Esophagus (tissue), 2 donors: ENCODE measurements at regions not wholly inside any gene's neighbourhood (a gene's known extent, or its start where the extent isn't known, plus 50 kb on each side); places are given as distances from the start of the nearest gene placed in this dataset.

Experiments
- H3K27ac ChIP-seq, 2 donors: one replicate each; pipeline ENCODE4 v1.5.1; 2013; ENCODE audit warnings: low read depth in 2 of 2, mild to moderate bottlenecking in 2 of 2, inconsistent platforms in 1 of 2, low read length in 1 of 2, moderate library complexity in 1 of 2
- H3K27me3 ChIP-seq, 2 donors: one replicate each; pipeline ENCODE4 v1.6.1; 2013; ENCODE audit warnings: low read length in 2 of 2, control low read depth in 1 of 2, mild to moderate bottlenecking in 1 of 2; ENCODE audit not compliant: insufficient read depth in 2 of 2, control insufficient read depth in 1 of 2
- H3K36me3 ChIP-seq, 2 donors: one replicate each; pipeline ENCODE4 v1.6.1; 2013; ENCODE audit warnings: low read length in 1 of 2; ENCODE audit not compliant: control insufficient read depth in 2 of 2, insufficient read depth in 2 of 2
- H3K4me1 ChIP-seq, 2 donors: one replicate each; pipeline ENCODE4 v1.6.1; 2013; ENCODE audit warnings: low read length in 1 of 2; ENCODE audit not compliant: control insufficient read depth in 2 of 2, insufficient read depth in 2 of 2
- H3K4me3 ChIP-seq, 2 donors: one replicate each; pipeline ENCODE4 v1.5.1; 2013; ENCODE audit warnings: low read length in 2 of 2, mild to moderate bottlenecking in 2 of 2, low read depth in 1 of 2, moderate library complexity in 1 of 2
- H3K9me3 ChIP-seq, 2 donors: one replicate each; pipeline ENCODE4 v1.6.1; 2013; ENCODE audit warnings: mild to moderate bottlenecking in 2 of 2, low read depth in 1 of 2, low read length in 1 of 2, moderate library complexity in 1 of 2; ENCODE audit not compliant: control insufficient read depth in 2 of 2, insufficient read depth in 1 of 2
- WGBS, 2 donors: extraction: QIAGEN DNeasy Blood & Tissue Kit; methylation state at CpG; one replicate each; pipeline ENCODE4 v1.1.7; 2013; 5-methylcytosine and 5-hydroxymethylcytosine counted together
- donor health status: healthy with polysubstance abuse.
- donor health status: Bipolar disorder and iron deficiency.

- Histone ChIP-seq H3K9me3 (no peaks in the 10 kb centered on the region), H3K4me3 (no peak overlapping the region), H3K27me3 (no peaks in the 10 kb centered on the region), H3K4me1 (no peaks in the 10 kb centered on the region), H3K36me3 (no peaks in the 10 kb centered on the region), H3K27ac (no peak overlapping the region)
- WGBS, 2 donors, result 75 to 80% methylated on average over 4 of the region's 4 CpGs
Measured at GRCh38 chr6:137434640-137435039, 59.6 kb downstream of the OLIG3 start.

GRCh38 chr6:137432054-137432611, 62.1 kb downstream of the OLIG3 start:
- Histone ChIP-seq H3K4me3 (no peak overlapping the region), H3K36me3 (no peaks in the 10 kb centered on the region), H3K4me1 (no peaks in the 10 kb centered on the region), H3K27ac (no peak overlapping the region), H3K27me3 (no peaks in the 10 kb centered on the region), H3K9me3 (no peaks in the 10 kb centered on the region)
- WGBS, 2 donors, result 80 to 82% methylated on average over 4 of the region's 4 CpGs

GRCh38 chr6:137430954-137431353, 63.2 kb downstream of the OLIG3 start:
- WGBS, 2 donors, result 89 to 93% methylated on average over 4 of the region's 4 CpGs
- Histone ChIP-seq H3K27me3 (no peaks in the 10 kb centered on the region), H3K4me3 (no peak overlapping the region), H3K9me3 (no peaks in the 10 kb centered on the region), H3K27ac (no peak overlapping the region), H3K4me1 (no peaks in the 10 kb centered on the region), H3K36me3 (no peaks in the 10 kb centered on the region)

GRCh38 chr6:137427656-137428290, 66.4 kb downstream of the OLIG3 start:
- no peaks in the 10 kb centered on the region for H3K27me3 ChIP-seq
- H3K9me3 ChIP-seq, result no peaks in the 10 kb centered on the region
- H3K27ac ChIP-seq, result no peak overlapping the region
- no peaks in the 10 kb centered on the region for H3K4me1 ChIP-seq
- WGBS, 2 donors, result 84 to 85% methylated on average over 7 of the region's 7 CpGs
- no peak overlapping the region for H3K4me3 ChIP-seq
- no peaks in the 10 kb centered on the region for H3K36me3 ChIP-seq

GRCh38 chr6:137426007-137426689, 68.0 kb downstream of the OLIG3 start:
- H3K27me3 ChIP-seq, result no peaks in the 10 kb centered on the region
- H3K9me3 ChIP-seq, result no peaks in the 10 kb centered on the region
- no peaks in the 10 kb centered on the region for H3K36me3 ChIP-seq
- H3K27ac ChIP-seq, result no peak overlapping the region
- H3K4me3 ChIP-seq, result no peak overlapping the region
- WGBS, 2 donors, result 75% methylated on average over 2 of the region's 2 CpGs
- no peaks in the 10 kb centered on the region for H3K4me1 ChIP-seq

- no peaks in the 10 kb centered on the region for H3K27me3 ChIP-seq
- no peaks in the 10 kb centered on the region for H3K9me3 ChIP-seq
- H3K36me3 ChIP-seq, result no peaks in the 10 kb centered on the region
- no peak overlapping the region for H3K27ac ChIP-seq
- WGBS, 2 donors, result 56 to 64% methylated on average over 3 of the region's 3 CpGs
- no peak overlapping the region for H3K4me3 ChIP-seq
- H3K4me1 ChIP-seq, result no peaks in the 10 kb centered on the region
Measured at GRCh38 chr6:137424251-137424650, 69.9 kb downstream of the OLIG3 start.

GRCh38 chr6:137423451-137424168, 70.6 kb downstream of the OLIG3 start:
- 75 to 80% methylated on average over 3 of the region's 3 CpGs for WGBS, 2 donors
- Histone ChIP-seq H3K27ac (no peak overlapping the region), H3K4me1 (no peaks in the 10 kb centered on the region), H3K27me3 (no peaks in the 10 kb centered on the region), H3K4me3 (no peak overlapping the region), H3K36me3 (no peaks in the 10 kb centered on the region), H3K9me3 (no peaks in the 10 kb centered on the region)

GRCh38 chr6:137417396-137417795, 76.8 kb downstream of the OLIG3 start:
- Histone ChIP-seq H3K27ac (no peak overlapping the region), H3K36me3 (no peaks in the 10 kb centered on the region), H3K9me3 (no peaks in the 10 kb centered on the region), H3K27me3 (no peaks in the 10 kb centered on the region), H3K4me3 (no peak overlapping the region), H3K4me1 (no peaks in the 10 kb centered on the region)
- 78 to 84% methylated on average over 2 of the region's 2 CpGs for WGBS, 2 donors

GRCh38 chr6:137416376-137417109, 77.7 kb downstream of the OLIG3 start:
- Histone ChIP-seq H3K36me3 (no peaks in the 10 kb centered on the region), H3K27ac (no peak overlapping the region), H3K4me1 (no peaks in the 10 kb centered on the region), H3K9me3 (no peaks in the 10 kb centered on the region), H3K27me3 (no peaks in the 10 kb centered on the region), H3K4me3 (no peak overlapping the region)
- 80 to 83% methylated on average over 9 of the region's 9 CpGs for WGBS, 2 donors
